ENCODE measurements at regions not wholly inside any gene's neighbourhood (a gene's known extent, or its start where the extent isn't known, plus 50 kb on each side); places are given as distances from the start of the nearest gene placed in this dataset.
"Not testable (repeated sequence)": the region's sequence is repeated elsewhere in the genome, so short reads cannot be mapped to it uniquely, and the experiment has no call there.

DNA sequence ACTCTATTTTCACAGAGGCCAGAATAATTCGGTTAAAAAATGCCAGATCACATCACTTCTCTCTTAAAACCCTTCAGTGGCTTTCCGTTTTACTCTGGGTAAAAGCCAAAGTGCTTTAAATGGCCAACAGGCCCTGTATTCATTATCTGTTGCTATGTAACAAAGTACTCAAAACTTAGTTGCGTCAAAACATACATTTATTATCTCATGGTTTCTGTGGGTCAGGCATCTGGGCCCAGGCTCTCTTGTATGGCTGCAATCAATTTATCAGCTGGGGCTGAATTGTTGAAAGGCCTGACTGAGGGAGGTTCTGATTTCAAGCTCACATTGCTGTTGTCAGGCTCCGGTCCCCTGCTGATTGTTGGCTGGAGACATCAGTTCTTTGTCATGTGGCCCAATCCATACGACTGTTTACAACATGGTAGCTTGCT, 72.7 kb upstream of the H2AZ1 start:
- peak; percentile 18 for DNase-seq

DNA sequence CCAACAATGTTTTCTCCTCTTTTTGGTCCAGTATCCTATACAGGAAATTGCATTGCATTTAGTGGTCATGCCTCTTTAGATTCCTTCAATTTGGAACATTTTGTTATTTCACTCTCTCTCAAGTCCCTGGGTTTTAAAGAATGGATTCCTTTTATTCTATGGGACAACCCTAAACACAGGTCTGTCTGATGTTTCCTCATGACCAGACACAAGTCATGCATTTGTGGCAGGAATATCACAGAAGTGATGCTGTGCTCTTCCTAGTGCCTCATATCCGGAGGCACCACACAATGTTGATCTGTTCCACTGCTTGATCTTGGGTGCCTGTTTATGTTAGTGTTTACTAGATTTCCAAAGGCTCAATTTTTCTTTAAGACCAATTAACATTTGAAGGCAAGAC, 69.7 kb upstream of the H2AZ1 start:
- DNase-seq = no peak

DNA sequence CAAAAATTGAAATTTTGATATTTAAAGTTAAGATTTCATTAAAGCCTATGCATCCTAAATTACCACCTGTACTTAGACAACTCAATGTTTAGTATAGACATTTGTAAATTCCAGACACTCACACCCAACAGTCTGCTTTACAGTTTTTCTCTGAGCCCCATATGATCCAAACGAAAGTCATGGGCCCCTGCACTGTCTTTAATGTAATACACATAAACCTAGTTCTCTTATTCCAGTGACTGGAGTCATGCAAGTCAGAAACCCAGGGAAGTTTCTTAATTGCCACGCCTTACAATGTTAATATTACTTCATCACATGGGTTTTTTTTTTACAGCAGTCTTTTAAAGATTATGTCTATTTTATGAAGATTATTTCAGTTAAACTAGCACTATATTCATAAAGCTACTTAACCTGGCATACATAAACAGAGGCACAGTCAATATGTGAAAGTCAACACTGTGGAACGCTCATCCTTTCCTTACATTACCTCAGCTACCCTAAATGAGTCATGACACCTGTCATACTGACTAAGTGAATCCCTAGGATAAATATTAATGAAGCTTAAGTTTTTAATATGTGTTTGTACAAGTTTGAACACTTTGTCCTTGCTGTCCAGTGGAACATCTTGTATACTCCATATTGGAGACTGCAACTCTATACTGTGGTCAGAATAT, 67.7 kb upstream of the H2AZ1 start:
- no peak for DNase-seq

DNA sequence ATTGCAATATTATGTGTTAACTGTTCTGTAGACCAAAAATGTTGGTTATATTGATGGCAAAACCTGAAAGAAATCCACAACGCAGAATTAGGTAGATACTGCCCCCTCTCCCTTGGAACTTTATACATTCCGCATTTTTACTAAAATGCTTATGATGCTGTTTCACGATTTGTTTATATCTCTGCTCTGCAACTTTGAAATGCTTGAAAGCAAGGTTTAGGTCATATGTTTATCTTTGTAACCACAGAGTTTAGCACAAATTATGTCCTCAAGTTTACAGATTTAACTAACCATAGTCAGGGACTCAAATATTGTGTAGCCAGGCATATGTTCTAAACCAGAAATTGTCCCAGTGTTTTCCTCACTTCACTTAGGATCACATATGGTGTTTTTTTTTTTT, 66.1 kb upstream of the H2AZ1 start:
- no peak for DNase-seq

DNA sequence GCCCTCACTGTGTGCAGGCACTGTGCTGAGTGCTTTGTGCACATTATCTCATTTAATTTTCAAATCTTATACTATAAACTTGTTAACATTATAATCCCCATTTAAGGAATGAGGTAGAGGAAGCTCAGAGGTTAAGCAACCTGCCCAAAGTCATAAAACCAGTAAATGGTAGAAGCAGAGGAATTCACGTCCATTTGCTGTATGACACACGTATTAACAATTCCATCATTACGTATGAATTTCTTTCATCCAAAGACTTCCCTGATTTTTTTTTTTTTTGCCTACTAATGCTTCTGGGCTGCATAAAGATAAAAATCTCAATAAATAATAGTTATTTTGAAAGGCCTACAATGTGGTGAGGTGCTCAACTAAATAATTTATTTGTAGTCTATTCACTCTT, 64.5 kb upstream of the H2AZ1 start:
- DNase-seq = no peak

DNA sequence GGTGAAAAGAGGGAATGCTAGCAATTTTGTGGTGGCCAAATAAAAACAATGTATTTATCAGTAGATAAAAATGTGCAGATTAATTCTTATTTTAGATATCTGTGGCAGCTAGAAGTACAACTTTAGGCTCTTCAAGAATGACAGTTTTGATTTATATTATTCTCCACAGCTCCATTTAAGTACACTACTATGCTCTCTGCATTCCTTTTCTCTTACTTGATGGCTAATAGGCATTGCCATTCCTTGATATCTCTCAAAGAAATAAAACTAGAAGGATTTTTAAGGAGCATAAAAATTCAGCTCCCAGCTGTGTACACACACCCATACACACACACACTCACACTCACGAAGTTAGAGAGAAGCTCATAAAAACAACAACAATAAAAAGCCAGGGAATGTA, 59.4 kb upstream of the H2AZ1 start:
- no peak for DNase-seq

DNA sequence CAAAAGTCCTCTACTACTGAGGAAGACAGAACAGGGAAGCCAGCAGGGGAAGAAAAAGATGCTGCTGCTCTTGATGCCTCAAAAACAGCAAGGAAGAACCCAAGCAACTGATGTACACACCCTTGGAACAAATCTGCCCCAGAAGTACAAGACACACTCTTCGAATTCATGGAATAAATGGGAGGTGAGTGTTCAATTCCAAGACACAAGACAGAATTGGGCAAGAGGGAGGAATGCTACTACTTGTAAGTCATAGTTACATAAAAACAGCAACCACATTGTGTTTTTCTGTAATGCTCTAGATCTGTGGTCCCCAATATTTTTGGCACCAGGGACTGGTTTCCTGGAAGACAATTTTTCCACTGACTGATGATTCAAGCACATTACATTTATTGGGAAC, 58.0 kb upstream of the H2AZ1 start:
- no peak for DNase-seq

DNA sequence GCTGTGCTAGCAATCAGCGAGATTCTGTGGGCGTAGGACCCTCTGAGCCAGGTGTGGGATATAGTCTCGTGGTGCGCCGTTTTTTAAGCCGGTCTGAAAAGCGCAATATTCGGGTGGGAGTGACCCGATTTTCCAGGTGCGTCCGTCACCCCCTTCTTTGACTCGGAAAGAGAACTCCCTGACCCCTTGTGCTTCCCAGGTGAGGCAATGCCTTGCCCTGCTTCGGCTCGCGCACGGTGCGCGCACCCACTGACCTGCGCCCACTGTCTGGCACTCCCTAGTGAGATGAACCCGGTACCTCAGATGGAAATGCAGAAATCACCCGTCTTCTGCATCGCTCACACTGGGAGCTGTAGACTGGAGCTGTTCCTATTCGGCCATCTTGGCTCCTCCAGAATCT, 56.1 kb upstream of the H2AZ1 start:
- DNase-seq = not testable (repeated sequence)
